ENCODE measurements at regions not wholly inside any gene's neighbourhood (a gene's known extent, or its start where the extent isn't known, plus 50 kb on each side); places are given as distances from the start of the nearest gene placed in this dataset.
"Not testable (repeated sequence)": the region's sequence is repeated elsewhere in the genome, so short reads cannot be mapped to it uniquely, and the experiment has no call there.

DNA sequence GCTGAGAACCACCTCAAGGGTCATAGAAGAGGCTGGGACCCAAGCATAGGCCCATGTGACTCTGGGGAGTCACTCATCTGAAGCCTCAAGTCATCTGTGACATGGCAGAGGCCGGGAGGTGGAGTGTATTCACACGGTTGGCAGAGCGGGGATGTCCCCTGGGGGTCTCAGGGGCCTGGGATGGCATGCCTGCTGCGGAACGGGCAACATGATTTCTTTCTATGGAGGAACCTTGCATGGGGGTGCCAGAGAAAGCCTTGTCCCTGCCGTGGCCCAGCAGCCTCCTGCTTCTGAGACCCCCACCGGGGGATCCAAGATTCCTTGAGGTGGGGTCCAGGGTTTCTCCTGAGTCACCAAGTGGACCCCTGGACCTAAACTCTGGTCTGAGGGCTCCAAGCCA lies 173.7 kb upstream of the TPTE start:
- WGBS, 10 experiments: 11 to 53% (median 24%) methylated on average over 3 to 7 of the region's 7 CpGs; no CpG with 5 or more reads in 2 of the 10 experiments
- in situ Hi-C loops (cut with MboI; ENCODE audit: low pct_unique_long_range_greater_than_20kb in 2 of 9, low sequenced_read_pairs in 9 of 9, unreplicated experiment in 9 of 9): not testable (repeated sequence)

DNA sequence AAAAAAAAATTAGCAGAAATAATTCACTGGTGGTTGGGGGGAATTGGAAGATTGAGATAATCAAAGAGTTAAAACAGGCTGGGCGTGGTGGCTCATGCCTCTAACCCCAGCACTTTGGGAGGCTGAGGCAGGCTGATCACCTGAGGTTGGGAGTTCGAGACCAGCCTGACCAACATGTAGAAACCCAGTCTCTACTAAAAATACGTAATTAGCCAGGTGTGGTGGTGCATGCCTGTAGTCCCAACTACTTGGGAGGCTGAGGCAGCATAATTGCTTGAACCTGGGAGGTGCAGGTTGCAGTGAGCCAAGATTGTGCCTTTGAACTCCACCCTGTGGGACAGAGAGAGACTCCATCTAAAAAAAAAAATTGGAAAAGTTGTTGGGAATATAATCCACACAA lies 173.2 kb upstream of the TPTE start:
- in situ Hi-C loops (cut with MboI; ENCODE audit: low pct_unique_long_range_greater_than_20kb in 2 of 9, low sequenced_read_pairs in 9 of 9, unreplicated experiment in 9 of 9); ATAC-seq (replicated peaks in 6 of 8): not testable (repeated sequence)
- 0 to 25% (median 9%) methylated on average over 1 to 3 of the region's 3 CpGs; no CpG with 5 or more reads in 2 of the 10 experiments for WGBS, 10 experiments

More for the DNA sequence above, 173.7 kb upstream of the TPTE start:
- not testable (repeated sequence) for H3K4me3 ChIP-seq; H3K27ac ChIP-seq; H3K4me1 ChIP-seq (replicated peaks in 1 of 2); ATAC-seq (replicated peaks in 6 of 8)

DNA sequence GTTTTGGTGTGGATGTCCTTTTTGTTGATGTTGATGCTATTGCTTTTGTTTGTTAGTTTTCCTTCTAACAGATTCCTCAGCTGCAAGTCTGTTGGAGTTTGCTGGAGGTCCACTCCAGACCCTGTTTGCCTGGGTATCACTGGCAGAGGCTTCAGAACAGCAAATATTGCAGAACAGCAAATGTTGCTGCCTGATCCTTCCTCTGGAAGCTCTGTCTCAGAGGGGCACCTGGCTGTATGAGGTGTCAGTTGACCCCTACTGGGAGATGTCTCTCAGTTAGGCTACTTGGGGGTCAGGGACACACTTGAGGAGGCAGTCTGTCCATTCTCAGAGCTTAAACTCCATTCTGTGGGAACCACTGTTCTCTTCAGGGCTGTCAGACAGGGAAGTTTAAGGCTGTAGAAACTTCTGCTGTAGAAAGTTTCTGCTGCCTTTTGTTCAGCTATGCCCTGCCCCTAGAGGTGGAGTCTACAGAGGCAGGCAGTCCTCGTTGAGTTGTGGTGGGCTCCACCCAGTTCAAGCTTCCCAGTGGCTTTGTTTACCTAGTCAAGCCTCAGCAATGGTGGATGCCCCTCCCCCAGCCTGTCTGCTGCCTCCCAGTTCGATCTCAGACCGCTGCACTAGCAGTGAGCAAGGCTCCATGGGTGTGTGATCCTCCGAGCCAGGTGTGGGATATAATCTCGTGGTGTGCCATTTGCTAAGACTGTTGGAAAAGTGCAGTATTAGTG lies 166.4 kb upstream of the TPTE start:
- not testable (repeated sequence) for ATAC-seq (replicated peaks in 6 of 8)
- WGBS, 10 experiments: 0 to 18% (median 11%) methylated on average over 2 to 5 of the region's 5 CpGs

More for the DNA sequence above, 173.2 kb upstream of the TPTE start:
- not testable (repeated sequence) for H3K27ac ChIP-seq; H3K4me1 ChIP-seq (replicated peaks in 1 of 2); H3K4me3 ChIP-seq

DNA sequence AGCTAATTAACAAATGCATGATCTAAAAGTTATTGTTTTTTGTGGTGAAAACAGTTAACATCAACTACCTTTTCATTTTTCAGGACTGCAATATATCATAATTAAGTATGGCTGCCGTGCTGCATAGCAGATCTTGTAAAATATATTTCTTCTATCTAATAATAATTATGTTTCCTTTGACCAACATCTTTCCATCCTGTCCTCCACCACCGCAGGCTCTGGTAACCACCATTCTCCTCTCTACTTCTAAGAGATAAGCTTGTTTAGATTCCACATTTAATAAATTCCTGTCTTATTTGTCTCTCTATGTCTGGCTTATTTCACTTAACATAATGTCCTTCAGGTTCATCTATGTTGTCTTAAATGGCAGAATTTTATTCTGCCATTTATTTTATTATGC lies 162.3 kb upstream of the TPTE start:
- H3K4me3 ChIP-seq; in situ Hi-C loops (cut with MboI; ENCODE audit: low pct_unique_long_range_greater_than_20kb in 2 of 9, low sequenced_read_pairs in 9 of 9, unreplicated experiment in 9 of 9); H3K27ac ChIP-seq; H3K4me1 ChIP-seq (replicated peaks in 1 of 2); ATAC-seq (replicated peaks in 6 of 8): not testable (repeated sequence)
- WGBS, 10 experiments: 11 to 78% (median 35%) methylated on average over 2 of the region's 2 CpGs

More for the DNA sequence above, 166.4 kb upstream of the TPTE start:
- H3K4me1 ChIP-seq (replicated peaks in 1 of 2); H3K4me3 ChIP-seq; in situ Hi-C loops (cut with MboI; ENCODE audit: low pct_unique_long_range_greater_than_20kb in 2 of 9, low sequenced_read_pairs in 9 of 9, unreplicated experiment in 9 of 9); H3K27ac ChIP-seq: not testable (repeated sequence)

DNA sequence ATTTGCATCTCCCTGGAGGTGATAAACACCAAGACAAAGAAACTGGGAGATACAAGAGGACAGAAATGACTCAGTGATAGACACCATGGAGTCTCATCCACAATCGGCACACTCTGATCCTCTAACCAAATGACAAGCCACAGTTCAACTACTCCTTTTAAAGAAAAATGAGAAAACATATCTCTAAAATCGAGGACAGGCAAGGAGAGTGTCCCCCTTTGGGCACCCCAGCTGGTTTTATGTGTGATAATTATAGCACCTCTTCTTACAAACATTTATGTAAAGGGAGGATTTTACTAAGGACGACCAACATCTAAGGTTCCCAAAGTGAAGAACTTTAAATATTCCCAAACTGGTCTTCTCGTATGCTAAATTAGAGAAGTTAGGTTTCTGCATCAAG lies 161.5 kb upstream of the TPTE start:
- H3K27ac ChIP-seq; H3K4me1 ChIP-seq (replicated peaks in 1 of 2); H3K4me3 ChIP-seq; ATAC-seq (replicated peaks in 6 of 8); in situ Hi-C loops (cut with MboI; ENCODE audit: low pct_unique_long_range_greater_than_20kb in 2 of 9, low sequenced_read_pairs in 9 of 9, unreplicated experiment in 9 of 9): not testable (repeated sequence)
- WGBS, 10 experiments: 5 to 48% (median 21%) methylated on average over 2 to 4 of the region's 4 CpGs

DNA sequence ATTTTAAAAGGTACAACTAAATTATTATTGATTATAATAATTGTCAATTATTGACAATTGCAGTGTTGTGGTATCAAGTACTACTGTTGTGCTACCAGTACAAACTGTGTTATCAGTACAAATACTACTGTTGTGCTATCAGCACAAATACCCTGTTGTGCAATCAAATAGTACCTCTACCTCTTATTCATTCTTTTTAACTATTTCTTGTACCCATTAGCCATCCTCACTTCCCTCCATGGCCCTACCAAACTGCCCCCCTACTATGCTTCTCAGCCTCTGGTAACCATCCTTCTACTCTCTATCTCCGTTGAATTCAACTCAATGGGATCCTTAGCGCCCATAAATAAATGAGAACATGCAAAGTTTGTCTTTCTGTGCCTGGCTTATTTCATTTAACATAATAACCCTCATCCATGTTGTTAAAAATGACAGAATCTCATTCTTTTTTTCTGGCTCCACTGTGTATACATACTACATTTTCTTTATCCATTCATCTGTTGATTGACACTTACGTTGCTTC lies 160.1 kb upstream of the TPTE start:
- ATAC-seq (replicated peaks in 6 of 8); H3K4me3 ChIP-seq; in situ Hi-C loops (cut with MboI; ENCODE audit: low pct_unique_long_range_greater_than_20kb in 2 of 9, low sequenced_read_pairs in 9 of 9, unreplicated experiment in 9 of 9); H3K27ac ChIP-seq; H3K4me1 ChIP-seq (replicated peaks in 1 of 2): not testable (repeated sequence)
- WGBS, 10 experiments: 0 to 17% (median 6%) methylated on average over 1 to 2 of the region's 3 CpGs; no CpG with 5 or more reads in 3 of the 10 experiments

DNA sequence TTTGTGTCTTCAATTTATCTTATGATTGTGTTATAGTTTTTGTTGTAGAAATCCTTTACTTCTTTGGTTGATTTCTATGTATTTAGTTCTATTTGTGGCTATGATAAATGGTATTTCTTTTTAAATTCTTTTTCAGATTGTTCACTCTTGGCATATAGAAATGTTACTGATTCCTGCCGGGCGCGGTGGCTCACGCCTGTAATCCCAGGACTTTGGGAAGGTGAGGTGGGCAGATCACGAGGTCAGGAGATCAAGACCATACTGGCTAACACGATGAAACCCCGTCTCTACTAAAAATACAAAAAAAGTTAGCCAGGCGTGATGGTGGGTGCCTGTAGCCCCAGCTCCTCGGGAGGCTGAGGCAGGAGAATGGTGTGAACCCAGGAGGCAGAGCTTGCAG lies 158.6 kb upstream of the TPTE start:
- in situ Hi-C loops (cut with MboI; ENCODE audit: low pct_unique_long_range_greater_than_20kb in 2 of 9, low sequenced_read_pairs in 9 of 9, unreplicated experiment in 9 of 9); H3K4me1 ChIP-seq (replicated peaks in 1 of 2); H3K4me3 ChIP-seq; ATAC-seq (replicated peaks in 6 of 8); H3K27ac ChIP-seq: not testable (repeated sequence)
- 15 to 52% (median 36%) methylated on average over 7 to 9 of the region's 9 CpGs for WGBS, 10 experiments

DNA sequence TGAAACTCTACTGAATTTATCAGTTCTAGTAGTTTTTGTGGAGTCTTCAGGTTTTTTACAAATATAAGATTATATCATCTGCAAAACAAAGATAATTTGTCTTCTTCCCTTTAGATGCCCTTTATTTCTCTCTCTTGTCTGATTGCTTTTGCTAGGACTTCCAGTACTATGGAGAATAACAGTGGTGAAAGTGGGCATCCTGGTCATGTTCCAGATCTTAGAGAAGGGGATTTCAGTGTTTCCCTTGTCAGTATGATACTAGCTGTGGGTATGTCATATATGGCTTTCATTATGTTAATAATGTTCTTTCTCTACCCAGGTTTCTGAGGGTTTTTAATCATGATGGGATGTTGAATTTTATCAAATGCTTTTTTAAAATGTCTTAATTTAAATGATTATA lies 158.1 kb upstream of the TPTE start:
- H3K4me1 ChIP-seq (replicated peaks in 1 of 2); in situ Hi-C loops (cut with MboI; ENCODE audit: low pct_unique_long_range_greater_than_20kb in 2 of 9, low sequenced_read_pairs in 9 of 9, unreplicated experiment in 9 of 9); H3K27ac ChIP-seq; H3K4me3 ChIP-seq; ATAC-seq (replicated peaks in 6 of 8): not testable (repeated sequence)

DNA sequence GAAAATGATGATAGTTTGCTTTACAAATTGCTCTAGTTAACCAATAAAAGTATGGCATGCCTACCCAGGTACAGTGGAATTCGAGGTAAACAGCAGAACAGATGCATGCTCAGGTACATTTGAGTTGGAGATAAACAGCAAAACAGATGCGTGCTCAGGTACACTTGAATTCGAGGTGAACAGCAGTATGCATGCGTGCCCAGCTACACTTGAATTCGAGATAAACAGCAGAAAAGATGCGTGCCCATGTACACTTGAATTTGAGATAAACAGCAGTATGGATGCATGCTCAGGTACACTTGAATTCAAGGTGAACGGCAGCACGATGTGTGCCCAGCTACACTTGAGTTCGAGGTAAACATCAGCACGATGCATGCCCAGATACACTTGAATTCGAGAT lies 155.2 kb upstream of the TPTE start:
- no CpG with 5 or more reads among the region's 11 CpGs for WGBS, 10 experiments
- ATAC-seq (replicated peaks in 6 of 8); H3K27ac ChIP-seq; H3K4me3 ChIP-seq; H3K4me1 ChIP-seq (replicated peaks in 1 of 2); in situ Hi-C loops (cut with MboI; ENCODE audit: low pct_unique_long_range_greater_than_20kb in 2 of 9, low sequenced_read_pairs in 9 of 9, unreplicated experiment in 9 of 9): not testable (repeated sequence)

DNA sequence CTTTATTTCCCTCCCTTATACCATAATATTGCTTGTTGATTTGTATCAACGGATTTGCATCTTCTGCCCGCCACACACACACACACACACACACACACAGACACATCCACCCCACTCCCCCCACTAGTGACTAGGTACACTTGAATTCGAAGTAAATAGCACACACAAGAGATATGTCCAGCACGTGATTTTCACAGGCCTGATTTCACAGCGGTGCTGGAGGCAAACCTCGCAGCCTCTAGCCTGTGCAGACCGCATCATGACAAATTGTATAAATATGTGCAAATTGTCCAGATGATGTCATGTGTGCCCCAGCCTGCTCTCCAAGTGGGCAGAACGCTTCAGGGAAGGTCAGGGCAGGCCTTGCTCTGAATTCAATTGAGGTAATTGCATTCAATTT lies 153.8 kb upstream of the TPTE start:
- H3K27ac ChIP-seq; H3K4me1 ChIP-seq (replicated peaks in 1 of 2); in situ Hi-C loops (cut with MboI; ENCODE audit: low pct_unique_long_range_greater_than_20kb in 2 of 9, low sequenced_read_pairs in 9 of 9, unreplicated experiment in 9 of 9); H3K4me3 ChIP-seq: not testable (repeated sequence)
- peak in 7 of 8 experiments; percentile 58 to 94 (median 87) for ATAC-seq (replicated peaks in 6 of 8)
- WGBS, 10 experiments: 4 to 29% methylated on average over 2 to 5 of the region's 8 CpGs; no CpG with 5 or more reads in 8 of the 10 experiments

DNA sequence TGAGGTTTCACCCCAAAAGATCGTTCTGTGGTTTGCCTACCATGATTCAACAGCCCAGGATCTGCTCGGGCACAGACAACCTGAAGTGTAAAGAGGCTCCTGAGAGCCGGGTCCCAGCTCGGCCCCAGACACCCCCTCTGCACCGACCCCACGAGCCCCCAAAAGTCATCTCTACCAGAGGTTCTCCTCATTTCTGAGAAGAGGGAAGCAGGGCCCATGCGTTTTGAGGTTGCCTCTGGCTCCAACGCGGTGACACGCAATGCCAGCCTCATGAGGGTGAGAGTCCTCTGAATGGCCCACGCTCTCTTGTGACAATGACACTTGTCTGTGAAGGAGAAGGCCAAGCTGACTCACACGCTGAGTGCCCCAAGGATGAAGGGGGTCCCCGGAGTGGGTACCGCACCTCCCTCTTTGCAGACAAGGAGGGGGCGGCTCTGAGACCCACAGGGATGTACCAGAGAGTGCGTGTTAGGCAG lies 153.0 kb upstream of the TPTE start:
- H3K4me1 ChIP-seq (replicated peaks in 1 of 2); H3K4me3 ChIP-seq; in situ Hi-C loops (cut with MboI; ENCODE audit: low pct_unique_long_range_greater_than_20kb in 2 of 9, low sequenced_read_pairs in 9 of 9, unreplicated experiment in 9 of 9); H3K27ac ChIP-seq: not testable (repeated sequence)
- peak in 2 of 8 experiments; percentile 5 to 10 for ATAC-seq (replicated peaks in 6 of 8)
- 6 to 83% (median 55%) methylated on average over 3 to 12 of the region's 16 CpGs for WGBS, 10 experiments

DNA sequence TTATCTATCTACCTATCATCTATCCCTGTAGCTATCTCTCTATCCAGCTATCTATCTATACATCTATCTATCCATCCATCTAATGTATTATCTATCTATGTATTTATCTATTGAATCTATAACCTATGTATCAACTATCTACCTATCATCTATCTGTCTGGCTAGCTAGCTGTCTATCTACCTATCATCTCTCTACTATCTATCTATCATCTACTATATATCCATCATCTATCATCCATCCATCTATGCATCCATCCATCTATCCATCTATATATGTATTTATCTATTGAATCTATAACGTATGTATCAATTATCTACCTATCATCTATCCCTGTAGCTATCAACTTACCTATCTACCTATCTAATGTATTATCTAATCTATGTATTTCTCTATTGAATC lies 152.1 kb upstream of the TPTE start:
- H3K4me3 ChIP-seq; in situ Hi-C loops (cut with MboI; ENCODE audit: low pct_unique_long_range_greater_than_20kb in 2 of 9, low sequenced_read_pairs in 9 of 9, unreplicated experiment in 9 of 9); H3K27ac ChIP-seq; H3K4me1 ChIP-seq (replicated peaks in 1 of 2); ATAC-seq (replicated peaks in 6 of 8): not testable (repeated sequence)
- WGBS, 10 experiments: no CpG with 5 or more reads among the region's 1 CpG

DNA sequence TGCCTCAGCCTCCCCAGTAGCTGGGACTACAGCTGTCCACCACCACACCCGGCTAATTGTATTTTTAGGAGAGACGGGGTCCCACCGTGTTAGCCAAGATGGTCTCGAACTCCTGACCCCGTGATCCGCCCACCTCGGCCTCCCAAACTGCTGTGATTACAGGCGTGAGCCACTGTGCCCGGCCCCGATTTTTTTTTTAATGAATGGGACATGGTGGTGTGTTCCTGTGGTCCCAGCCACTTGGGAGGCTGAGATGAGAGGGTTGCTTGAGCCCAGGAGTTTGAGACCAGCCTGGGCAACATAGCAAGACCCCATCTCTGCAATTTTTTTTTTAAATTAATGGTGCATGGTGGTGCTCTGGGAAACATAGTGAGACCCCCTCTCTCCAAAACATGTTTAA lies 143.6 kb upstream of the TPTE start:
- H3K4me3 ChIP-seq; H3K4me1 ChIP-seq (replicated peaks in 1 of 2); in situ Hi-C loops (cut with MboI; ENCODE audit: low pct_unique_long_range_greater_than_20kb in 2 of 9, low sequenced_read_pairs in 9 of 9, unreplicated experiment in 9 of 9); H3K27ac ChIP-seq; ATAC-seq (replicated peaks in 6 of 8): not testable (repeated sequence)
- WGBS, 10 experiments: 3 to 60% (median 30%) methylated on average over 2 to 9 of the region's 10 CpGs; no CpG with 5 or more reads in 1 of the 10 experiments

DNA sequence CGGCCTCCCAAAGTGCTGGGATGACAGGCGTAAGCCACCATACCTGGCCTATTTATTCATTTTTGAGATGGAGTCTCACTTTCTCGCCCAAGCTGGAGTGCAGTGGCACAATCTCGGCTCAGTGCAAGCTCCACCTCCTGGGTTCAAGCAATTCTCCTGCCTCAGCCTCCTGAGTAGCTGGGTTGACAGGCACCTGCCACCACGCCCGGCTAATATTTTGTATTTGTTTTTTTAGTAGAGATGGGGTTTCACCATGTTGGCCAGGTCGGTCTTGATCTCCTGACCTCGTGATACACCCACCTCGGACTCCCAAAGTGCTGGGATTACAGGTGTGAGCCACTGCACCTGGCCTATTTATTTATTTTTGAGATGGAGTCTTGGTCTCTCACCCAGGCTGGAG lies 141.6 kb upstream of the TPTE start:
- ATAC-seq (replicated peaks in 6 of 8); in situ Hi-C loops (cut with MboI; ENCODE audit: low pct_unique_long_range_greater_than_20kb in 2 of 9, low sequenced_read_pairs in 9 of 9, unreplicated experiment in 9 of 9); H3K4me3 ChIP-seq; H3K4me1 ChIP-seq (replicated peaks in 1 of 2); H3K27ac ChIP-seq: not testable (repeated sequence)
- WGBS, 10 experiments: 7 to 64% (median 44%) methylated on average over 2 to 6 of the region's 9 CpGs; no CpG with 5 or more reads in 1 of the 10 experiments

All from motor neuron (in vitro differentiated cells).